ENCODE measurements at regions not wholly inside any gene's neighbourhood (a gene's known extent, or its start where the extent isn't known, plus 50 kb on each side); places are given as distances from the start of the nearest gene placed in this dataset.

GRCh38 chr18:2411381-2411960 is 159.8 kb downstream of the METTL4 start:
- FAIRE-seq, result no peak

GRCh38 chr18:2412281-2412680 is 159.0 kb downstream of the METTL4 start:
- no peak for FAIRE-seq

GRCh38 chr18:2412996-2413751 is 158.1 kb downstream of the METTL4 start:
- FAIRE-seq, result no peak

GRCh38 chr18:2414235-2414634 is 157.1 kb downstream of the METTL4 start:
- no peak for FAIRE-seq

- FAIRE-seq, result no peak
Observed at GRCh38 chr18:2415656-2416055, 155.6 kb downstream of the METTL4 start.

- no peak for FAIRE-seq
Observed at GRCh38 chr18:2417861-2418610, 153.3 kb downstream of the METTL4 start.

GRCh38 chr18:2420367-2420766 is 150.9 kb downstream of the METTL4 start:
- no peak for FAIRE-seq

- FAIRE-seq, result no peak
Observed at GRCh38 chr18:2423761-2424160, 147.5 kb downstream of the METTL4 start.

- no peak for FAIRE-seq
Observed at GRCh38 chr18:2424420-2424819, 146.9 kb downstream of the METTL4 start.

- no peak for FAIRE-seq
Observed at GRCh38 chr18:2425426-2426317, 145.6 kb downstream of the METTL4 start.

GRCh38 chr18:2430191-2430590 is 141.1 kb downstream of the METTL4 start:
- no peak for FAIRE-seq

GRCh38 chr18:2431806-2432205 is 139.5 kb downstream of the METTL4 start:
- FAIRE-seq, result no peak

GRCh38 chr18:2433366-2433765 is 137.9 kb downstream of the METTL4 start:
- no peak for FAIRE-seq

- no peak for FAIRE-seq
Observed at GRCh38 chr18:2441544-2441943, 129.8 kb downstream of the METTL4 start.

GRCh38 chr18:2442006-2442405 is 129.3 kb downstream of the METTL4 start:
- FAIRE-seq, result no peak

- no peak for FAIRE-seq
Observed at GRCh38 chr18:2442726-2443275, 128.5 kb downstream of the METTL4 start.

- no peak for FAIRE-seq
Observed at GRCh38 chr18:2444201-2444875, 127.0 kb downstream of the METTL4 start.

GRCh38 chr18:2448565-2449151 is 122.6 kb downstream of the METTL4 start:
- no peak for FAIRE-seq

GRCh38 chr18:2451556-2451955 is 119.7 kb downstream of the METTL4 start:
- FAIRE-seq, result no peak

- no peak for FAIRE-seq
Observed at GRCh38 chr18:2459886-2460285, 111.4 kb downstream of the METTL4 start.

GRCh38 chr18:2466978-2467377 is 104.3 kb downstream of the METTL4 start:
- no peak for FAIRE-seq

- FAIRE-seq, result no peak
Observed at GRCh38 chr18:2468051-2468450, 103.3 kb downstream of the METTL4 start.
